ENCODE measurements at regions not wholly inside any gene's neighbourhood (a gene's known extent, or its start where the extent isn't known, plus 50 kb on each side); places are given as distances from the start of the nearest gene placed in this dataset.

DNA sequence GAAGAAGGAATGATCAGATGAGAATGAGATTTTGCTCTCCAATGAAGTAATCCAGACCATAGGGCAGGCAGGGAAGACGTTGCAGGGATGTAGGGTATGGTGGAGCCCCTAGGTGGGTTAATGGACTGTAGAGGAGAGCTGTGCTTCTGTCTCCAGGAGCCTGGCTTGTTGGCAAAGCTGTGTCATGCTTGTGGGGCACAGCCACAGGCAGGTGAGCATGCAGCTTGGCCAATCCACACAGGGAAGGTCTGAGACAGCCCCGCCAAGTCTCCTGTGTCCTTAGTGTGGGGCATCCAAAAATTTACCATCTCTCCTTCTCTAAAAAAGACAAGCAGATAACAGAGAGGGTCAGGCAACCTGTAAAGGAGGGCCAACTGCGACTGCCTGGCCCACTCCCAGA is 71.4 kb upstream of the FLT1 start:
- Histone ChIP-seq H3K9me3 (ENCODE audit: control insufficient read depth, low read length) (no peaks in the 10 kb centered on the region), H3K36me3 (ENCODE audit: control insufficient read depth, insufficient read depth, low read length) (no peaks in the 10 kb centered on the region), H3K4me1 (ENCODE audit: control insufficient read depth, insufficient read depth, low read length) (no peaks in the 10 kb centered on the region), H3K9ac (ENCODE audit: extremely low read depth, low read length, poor library complexity, severe bottlenecking) (no peak overlapping the region), H3K27ac (ENCODE audit: low read depth, low read length) (no peak overlapping the region), H3K4me3 (ENCODE audit: low read length) (no peak overlapping the region), H3K27me3 (ENCODE audit: control insufficient read depth, insufficient read depth, low read length, poor library complexity, severe bottlenecking) (no peaks in the 10 kb centered on the region)
- WGBS, 2 experiments (ENCODE audit: insufficient coverage in 1 of 2, insufficient read length in 1 of 2) = 89 to 100% methylated on average over 1 to 3 of the region's 3 CpGs
- peaks cover 1% of the 10 kb centered on the region for H3K4me1 Mint-ChIP-seq
- TF ChIP-seq, protein P1, sequence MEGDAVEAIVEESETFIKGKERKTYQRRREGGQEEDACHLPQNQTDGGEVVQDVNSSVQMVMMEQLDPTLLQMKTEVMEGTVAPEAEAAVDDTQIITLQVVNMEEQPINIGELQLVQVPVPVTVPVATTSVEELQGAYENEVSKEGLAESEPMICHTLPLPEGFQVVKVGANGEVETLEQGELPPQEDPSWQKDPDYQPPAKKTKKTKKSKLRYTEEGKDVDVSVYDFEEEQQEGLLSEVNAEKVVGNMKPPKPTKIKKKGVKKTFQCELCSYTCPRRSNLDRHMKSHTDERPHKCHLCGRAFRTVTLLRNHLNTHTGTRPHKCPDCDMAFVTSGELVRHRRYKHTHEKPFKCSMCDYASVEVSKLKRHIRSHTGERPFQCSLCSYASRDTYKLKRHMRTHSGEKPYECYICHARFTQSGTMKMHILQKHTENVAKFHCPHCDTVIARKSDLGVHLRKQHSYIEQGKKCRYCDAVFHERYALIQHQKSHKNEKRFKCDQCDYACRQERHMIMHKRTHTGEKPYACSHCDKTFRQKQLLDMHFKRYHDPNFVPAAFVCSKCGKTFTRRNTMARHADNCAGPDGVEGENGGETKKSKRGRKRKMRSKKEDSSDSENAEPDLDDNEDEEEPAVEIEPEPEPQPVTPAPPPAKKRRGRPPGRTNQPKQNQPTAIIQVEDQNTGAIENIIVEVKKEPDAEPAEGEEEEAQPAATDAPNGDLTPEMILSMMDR (conservative IDR thresholded peaks at IDR 0.05) = no peak
- peaks cover 6% of the 10 kb centered on the region for H3K27me3 Mint-ChIP-seq (ENCODE audit: insufficient read depth)
- H3K27ac Mint-ChIP-seq = no peak overlapping the region
- H3K36me3 Mint-ChIP-seq (ENCODE audit: low read depth) = no peaks in the 10 kb centered on the region
- no peak overlapping the region for H3K4me3 Mint-ChIP-seq
- H3K9me3 Mint-ChIP-seq = no peaks in the 10 kb centered on the region
- DNase-seq = no peak

- H3K27ac Mint-ChIP-seq = no peak overlapping the region
- 82 to 86% methylated on average over 7 to 10 of the region's 10 CpGs for WGBS, 2 experiments (ENCODE audit: insufficient coverage in 1 of 2, insufficient read length in 1 of 2)
- DNase-seq = no peak
- no peaks in the 10 kb centered on the region for H3K36me3 Mint-ChIP-seq (ENCODE audit: low read depth)
- Histone ChIP-seq H3K9me3 (ENCODE audit: control insufficient read depth, low read length) (no peaks in the 10 kb centered on the region), H3K4me1 (ENCODE audit: control insufficient read depth, insufficient read depth, low read length) (no peaks in the 10 kb centered on the region), H3K27me3 (ENCODE audit: control insufficient read depth, insufficient read depth, low read length, poor library complexity, severe bottlenecking) (no peaks in the 10 kb centered on the region), H3K27ac (ENCODE audit: low read depth, low read length) (no peak overlapping the region), H3K4me3 (ENCODE audit: low read length) (no peak overlapping the region), H3K9ac (ENCODE audit: extremely low read depth, low read length, poor library complexity, severe bottlenecking) (no peak overlapping the region), H3K36me3 (ENCODE audit: control insufficient read depth, insufficient read depth, low read length) (no peaks in the 10 kb centered on the region)
- TF ChIP-seq, protein P1 (conservative IDR thresholded peaks at IDR 0.05) = no peak
- no peaks in the 10 kb centered on the region for H3K9me3 Mint-ChIP-seq
- H3K4me3 Mint-ChIP-seq = no peak overlapping the region
- H3K27me3 Mint-ChIP-seq (ENCODE audit: insufficient read depth) = peaks cover 8% of the 10 kb centered on the region
- peaks cover 1% of the 10 kb centered on the region for H3K4me1 Mint-ChIP-seq
Observed at GRCh38 chr13:28564030-28564429, 69.1 kb upstream of the FLT1 start.

GRCh38 chr13:28563609-28564008 is 68.7 kb upstream of the FLT1 start:
- WGBS, 2 experiments (ENCODE audit: insufficient coverage in 1 of 2, insufficient read length in 1 of 2) = 89 to 100% methylated on average over 5 of the region's 5 CpGs
- peaks cover 8% of the 10 kb centered on the region for H3K27me3 Mint-ChIP-seq (ENCODE audit: insufficient read depth)
- no peak overlapping the region for H3K4me3 Mint-ChIP-seq
- no peak for DNase-seq
- no peaks in the 10 kb centered on the region for H3K36me3 Mint-ChIP-seq (ENCODE audit: low read depth)
- H3K9ac ChIP-seq (ENCODE audit: extremely low read depth, low read length, poor library complexity, severe bottlenecking) = no peak overlapping the region
- H3K4me3 ChIP-seq (ENCODE audit: low read length) = no peak overlapping the region
- no peak overlapping the region for H3K27ac ChIP-seq (ENCODE audit: low read depth, low read length)
- TF ChIP-seq, protein P1 (conservative IDR thresholded peaks at IDR 0.05) = no peak
- H3K27ac Mint-ChIP-seq = no peak overlapping the region
- H3K36me3 ChIP-seq (ENCODE audit: control insufficient read depth, insufficient read depth, low read length) = no peaks in the 10 kb centered on the region
- H3K27me3 ChIP-seq (ENCODE audit: control insufficient read depth, insufficient read depth, low read length, poor library complexity, severe bottlenecking) = no peaks in the 10 kb centered on the region
- H3K4me1 ChIP-seq (ENCODE audit: control insufficient read depth, insufficient read depth, low read length) = no peaks in the 10 kb centered on the region
- peaks cover 2% of the 10 kb centered on the region for H3K4me1 Mint-ChIP-seq
- H3K9me3 Mint-ChIP-seq = no peaks in the 10 kb centered on the region
- no peaks in the 10 kb centered on the region for H3K9me3 ChIP-seq (ENCODE audit: control insufficient read depth, low read length)

All from endodermal cell (in vitro differentiated cells).